T-helper 17 cell (primary cell): ENCODE measurements at regions not wholly inside any gene's neighbourhood (a gene's known extent, or its start where the extent isn't known, plus 50 kb on each side); places are given as distances from the start of the nearest gene placed in this dataset.

ENCODE experiments used
- ATAC-seq: fragments of 150-1000 bp; cut with Tn5 transposase; 2 replicates; pipeline ENCODE4 v1.10.0; 2021; ENCODE audit warnings: mild to moderate bottlenecking, moderate library complexity
- DNase-seq, 3 donors: peaks; one replicate each; pipeline versions ENCODE4 v3.0.0 to v3.0.0-alpha.2; 2020 to 2021
- H3K9me3 ChIP-seq: one replicate; pipeline ENCODE4 v1.7.0; 2013; ENCODE audit warnings: low read length, mild to moderate bottlenecking; ENCODE audit not compliant: control insufficient read depth, poor library complexity, severe bottlenecking
- H3K27ac Mint-ChIP-seq: one replicate; pipeline ENCODE4 v1.8.0; 2022; ENCODE audit warnings: mild to moderate bottlenecking, moderate library complexity, mixed read lengths
- H3K27me3 Mint-ChIP-seq: one replicate; pipeline ENCODE4 v1.8.0; 2022; ENCODE audit warnings: mixed read lengths
- H3K36me3 Mint-ChIP-seq: one replicate; pipeline ENCODE4 v1.8.0; 2022; ENCODE audit warnings: low read depth, mixed read lengths
- H3K4me1 Mint-ChIP-seq: one replicate; pipeline ENCODE4 v1.8.0; 2022; ENCODE audit warnings: mild to moderate bottlenecking, mixed read lengths
- H3K4me3 Mint-ChIP-seq: one replicate; pipeline ENCODE4 v1.8.0; 2022; ENCODE audit warnings: mild to moderate bottlenecking, moderate library complexity, mixed read lengths

DNA sequence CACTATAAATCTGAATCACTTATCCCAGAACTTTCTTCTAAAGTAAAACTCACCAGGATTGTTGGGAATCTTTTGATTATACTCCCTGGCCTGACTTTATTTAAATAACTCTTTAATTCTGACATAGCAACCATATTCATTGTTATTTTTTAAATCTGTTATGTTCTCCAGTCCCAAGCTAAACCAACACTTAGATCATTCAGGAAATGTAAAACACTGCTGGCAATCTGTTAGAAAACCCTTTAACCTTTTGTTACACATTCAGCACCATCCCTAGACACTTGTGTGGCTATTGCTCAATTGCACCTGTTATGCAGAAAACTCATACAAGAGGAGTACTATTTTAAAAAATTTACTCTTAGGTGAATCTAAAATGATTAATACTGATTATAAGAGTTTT, 101.8 kb upstream of the NHSL1 start:
- DNase-seq (no peak), ATAC-seq (no peak)
- Mint-ChIP-seq H3K4me1 (peaks cover 4% of the 10 kb centered on the region), H3K27ac (no peak overlapping the region), H3K36me3 (no peaks in the 10 kb centered on the region), H3K4me3 (no peak overlapping the region), H3K27me3 (peaks cover 35% of the 10 kb centered on the region)
- H3K9me3 ChIP-seq, result no peaks in the 10 kb centered on the region

DNA sequence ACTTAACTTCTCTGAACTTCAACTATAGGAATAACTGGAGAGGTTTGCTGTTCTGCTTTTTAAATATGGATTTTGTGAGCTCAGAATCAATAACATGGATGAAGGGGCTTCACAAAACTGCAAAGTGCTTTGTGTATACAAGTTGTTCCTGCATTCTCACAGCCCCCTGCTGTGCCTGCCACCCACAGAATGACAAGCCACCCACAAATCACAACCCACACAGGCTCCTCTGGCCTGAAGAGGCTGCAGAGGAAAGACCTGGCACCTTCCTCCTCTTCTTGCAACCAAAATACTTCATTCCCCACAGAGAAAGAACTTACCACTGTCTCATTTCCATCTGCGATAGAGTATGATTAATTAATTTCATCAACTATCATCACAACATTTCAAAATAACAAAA, 106.7 kb upstream of the NHSL1 start:
- Mint-ChIP-seq H3K4me1 (peaks cover 4% of the 10 kb centered on the region), H3K36me3 (no peaks in the 10 kb centered on the region), H3K27ac (peak overlapping the region; percentile 9), H3K27me3 (peaks cover 50% of the 10 kb centered on the region), H3K4me3 (no peak overlapping the region)
- ATAC-seq (no peak), DNase-seq (no peak)
- no peaks in the 10 kb centered on the region for H3K9me3 ChIP-seq

DNA sequence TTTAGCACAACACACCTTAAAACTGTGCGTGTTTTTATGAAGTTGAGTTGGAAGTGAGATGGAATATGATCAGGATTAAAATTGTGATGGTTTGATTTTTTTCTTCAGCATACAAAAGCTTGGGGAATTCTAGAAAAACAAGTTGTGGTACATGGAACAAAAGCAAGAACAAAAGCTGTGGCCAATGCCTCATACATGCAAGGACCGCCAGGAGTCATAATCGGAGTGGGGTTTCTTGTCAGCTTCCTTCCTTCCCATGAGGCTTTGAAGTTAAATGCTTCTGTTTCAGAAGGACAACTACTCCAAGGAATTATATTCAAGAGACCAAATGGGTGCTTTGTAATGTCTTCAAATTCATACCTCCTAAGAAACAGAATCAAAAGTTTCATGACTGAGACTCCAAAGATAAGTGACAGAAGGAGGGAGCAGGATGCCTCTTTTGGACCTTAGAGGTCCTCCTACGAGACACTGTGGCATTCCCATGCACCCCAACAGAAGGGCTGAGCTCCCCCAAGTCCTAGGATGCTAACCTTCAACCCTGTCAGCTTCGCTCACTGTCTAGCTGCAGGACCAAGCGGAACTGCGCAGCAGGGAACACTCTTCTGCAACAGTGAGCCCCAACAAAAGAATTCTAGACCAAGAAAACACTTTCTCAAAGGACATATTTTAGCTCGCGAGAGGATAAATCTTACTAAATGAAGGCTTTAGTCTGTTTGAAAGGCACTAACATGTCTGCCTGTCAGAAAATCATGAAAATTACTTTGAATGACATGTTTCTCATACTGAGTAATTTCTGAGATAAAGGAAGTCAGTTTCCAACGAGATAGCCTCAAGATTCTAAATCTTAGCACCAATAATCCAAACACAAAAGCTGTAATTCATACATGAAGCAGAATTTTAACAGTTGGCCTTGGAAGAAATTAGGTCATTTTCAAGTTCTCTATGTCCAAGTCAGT, 108.5 kb upstream of the NHSL1 start:
- Mint-ChIP-seq H3K27ac (no peak overlapping the region), H3K4me3 (no peak overlapping the region), H3K4me1 (peaks cover 4% of the 10 kb centered on the region), H3K27me3 (peaks cover 43% of the 10 kb centered on the region), H3K36me3 (no peaks in the 10 kb centered on the region)
- no peaks in the 10 kb centered on the region for H3K9me3 ChIP-seq
- DNase-seq (no peak), ATAC-seq (no peak)

DNA sequence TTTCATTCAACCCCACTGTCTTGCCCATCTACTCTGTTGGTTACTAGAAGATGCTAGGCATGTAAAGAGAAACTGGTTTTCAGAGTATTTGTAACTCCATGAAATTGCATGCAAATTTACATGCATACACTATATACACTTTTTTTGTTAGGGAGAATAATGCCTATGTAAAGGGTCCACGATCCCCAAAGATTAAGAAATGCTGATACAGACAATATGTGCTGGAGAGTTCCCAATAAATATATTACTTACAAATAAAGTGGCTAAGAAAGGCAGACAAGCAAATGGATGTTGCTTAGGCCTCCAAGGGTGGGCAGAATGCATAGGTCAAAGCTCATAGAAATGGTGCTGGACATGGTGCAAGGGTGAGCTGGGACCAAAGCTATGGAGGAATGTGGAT, 109.6 kb upstream of the NHSL1 start:
- no peaks in the 10 kb centered on the region for H3K9me3 ChIP-seq
- H3K27ac Mint-ChIP-seq, result no peak overlapping the region
- H3K4me3 Mint-ChIP-seq, result no peak overlapping the region
- ATAC-seq, result no peak
- peaks cover 35% of the 10 kb centered on the region for H3K27me3 Mint-ChIP-seq
- DNase-seq, result no peak
- no peaks in the 10 kb centered on the region for H3K36me3 Mint-ChIP-seq
- H3K4me1 Mint-ChIP-seq, result peaks cover 5% of the 10 kb centered on the region

- no peak for ATAC-seq
- Mint-ChIP-seq H3K27me3 (peaks cover 27% of the 10 kb centered on the region), H3K4me1 (peaks cover 8% of the 10 kb centered on the region), H3K4me3 (no peak overlapping the region), H3K36me3 (no peaks in the 10 kb centered on the region), H3K27ac (no peak overlapping the region)
- H3K9me3 ChIP-seq, result no peaks in the 10 kb centered on the region
- no peak for DNase-seq
These were observed 110.6 kb upstream of the NHSL1 start for GRCh38 chr6:138609801-138610430.

DNA sequence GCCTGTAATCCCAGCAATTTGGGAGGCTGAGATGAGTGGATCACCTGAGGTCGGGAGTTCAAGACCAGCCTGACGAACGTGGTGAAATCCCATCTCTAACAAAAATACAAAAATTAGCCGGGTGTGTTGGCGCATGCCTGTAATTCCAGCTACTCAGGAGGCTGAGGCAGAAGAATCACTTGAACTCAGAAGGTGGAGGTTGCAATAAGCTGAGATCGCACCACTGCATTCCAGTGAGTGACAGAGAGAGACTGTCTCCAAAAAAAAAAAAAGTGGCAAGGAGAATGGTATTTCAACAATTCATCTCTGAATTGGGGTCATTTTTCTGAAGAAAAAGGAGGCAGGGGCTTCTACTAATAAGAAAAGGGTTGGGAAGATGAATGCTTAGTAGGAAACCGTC, 111.5 kb upstream of the NHSL1 start:
- Mint-ChIP-seq H3K27ac (no peak overlapping the region), H3K36me3 (no peaks in the 10 kb centered on the region), H3K27me3 (peaks cover 22% of the 10 kb centered on the region), H3K4me3 (no peak overlapping the region), H3K4me1 (peaks cover 4% of the 10 kb centered on the region)
- no peaks in the 10 kb centered on the region for H3K9me3 ChIP-seq
- DNase-seq (no peak), ATAC-seq (no peak)

GRCh38 chr6:138614151-138614550, 114.9 kb upstream of the NHSL1 start:
- Mint-ChIP-seq H3K27me3 (peaks cover 28% of the 10 kb centered on the region), H3K4me3 (no peak overlapping the region), H3K36me3 (no peaks in the 10 kb centered on the region), H3K27ac (no peak overlapping the region), H3K4me1 (peaks cover 4% of the 10 kb centered on the region)
- ATAC-seq (no peak), DNase-seq (no peak)
- no peaks in the 10 kb centered on the region for H3K9me3 ChIP-seq

DNA sequence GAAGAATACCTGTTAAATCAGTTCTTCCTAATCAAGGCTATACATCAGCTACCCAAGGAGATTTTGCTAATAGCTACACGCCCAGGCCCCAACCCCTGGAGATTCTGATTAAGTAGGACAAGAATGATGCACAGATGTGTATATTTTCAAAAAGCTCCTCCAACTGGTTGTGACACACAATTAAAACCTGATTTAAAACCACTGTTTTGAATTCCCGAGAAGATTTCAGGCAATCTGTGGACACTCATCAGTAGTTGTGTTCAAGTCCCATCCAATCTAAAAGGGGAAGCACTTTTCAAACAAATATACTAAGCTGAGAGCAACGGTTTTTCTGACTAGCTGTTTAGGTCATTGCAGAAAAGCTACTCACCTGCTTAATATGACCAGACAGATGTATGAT, 118.9 kb upstream of the NHSL1 start:
- no peaks in the 10 kb centered on the region for H3K9me3 ChIP-seq
- no peak for ATAC-seq
- Mint-ChIP-seq H3K27ac (no peak overlapping the region), H3K4me1 (peaks cover 4% of the 10 kb centered on the region), H3K27me3 (peaks cover 27% of the 10 kb centered on the region), H3K4me3 (no peak overlapping the region), H3K36me3 (no peaks in the 10 kb centered on the region)
- no peak for DNase-seq

DNA sequence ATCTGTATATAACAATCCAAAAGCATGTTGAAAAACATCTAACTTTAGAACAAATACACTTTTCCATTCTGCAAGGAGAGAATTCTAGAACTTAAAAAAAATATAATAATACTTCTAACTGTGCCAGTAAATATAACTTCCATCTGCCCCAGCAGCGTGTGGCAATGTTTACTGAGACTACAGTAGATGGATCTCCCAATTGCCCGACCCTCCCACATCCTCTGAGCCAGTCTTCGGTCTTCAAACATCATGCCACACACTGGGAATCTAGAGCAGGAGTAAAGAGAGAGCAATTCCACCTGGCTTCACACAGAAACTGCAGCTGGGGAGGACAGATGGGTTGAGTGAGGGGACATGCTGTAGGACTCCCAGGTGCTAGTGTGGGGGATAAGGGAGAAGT, 121.3 kb upstream of the NHSL1 start:
- H3K27ac Mint-ChIP-seq, result no peak overlapping the region
- DNase-seq, result no peak
- no peak for ATAC-seq
- H3K4me1 Mint-ChIP-seq, result peaks cover 2% of the 10 kb centered on the region
- H3K36me3 Mint-ChIP-seq, result no peaks in the 10 kb centered on the region
- no peaks in the 10 kb centered on the region for H3K9me3 ChIP-seq
- peaks cover 22% of the 10 kb centered on the region for H3K27me3 Mint-ChIP-seq
- no peak overlapping the region for H3K4me3 Mint-ChIP-seq

DNA sequence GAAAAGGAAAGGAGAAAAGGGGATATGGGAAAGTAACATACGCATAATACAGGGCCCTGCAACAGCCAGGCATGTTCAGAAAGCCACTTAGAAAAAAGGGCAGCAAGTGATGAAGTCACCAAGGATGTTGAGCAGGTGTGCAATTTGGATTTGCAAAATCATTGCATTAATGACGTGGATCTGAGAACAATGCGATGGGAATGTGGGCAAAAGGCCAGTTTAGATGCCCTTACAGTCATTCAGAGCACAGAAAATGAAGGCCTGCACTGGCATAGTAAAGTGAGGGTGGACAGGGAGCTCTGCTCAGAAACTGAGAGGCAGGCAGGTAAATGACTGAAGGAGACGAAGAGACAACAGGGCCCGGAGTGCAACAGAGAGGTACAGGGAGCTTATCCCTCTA, 123.7 kb upstream of the NHSL1 start:
- ATAC-seq, result no peak
- H3K4me3 Mint-ChIP-seq, result no peak overlapping the region
- H3K4me1 Mint-ChIP-seq, result peaks cover 2% of the 10 kb centered on the region
- peaks cover 4% of the 10 kb centered on the region for H3K27me3 Mint-ChIP-seq
- H3K27ac Mint-ChIP-seq, result no peak overlapping the region
- DNase-seq, result no peak
- no peaks in the 10 kb centered on the region for H3K9me3 ChIP-seq
- H3K36me3 Mint-ChIP-seq, result no peaks in the 10 kb centered on the region

GRCh38 chr6:138631566-138631965, 132.3 kb upstream of the NHSL1 start:
- Mint-ChIP-seq H3K4me1 (no peaks in the 10 kb centered on the region), H3K27ac (no peak overlapping the region), H3K36me3 (no peaks in the 10 kb centered on the region), H3K4me3 (no peak overlapping the region), H3K27me3 (no peaks in the 10 kb centered on the region)
- H3K9me3 ChIP-seq, result no peaks in the 10 kb centered on the region
- no peak for DNase-seq
- ATAC-seq, result no peak

DNA sequence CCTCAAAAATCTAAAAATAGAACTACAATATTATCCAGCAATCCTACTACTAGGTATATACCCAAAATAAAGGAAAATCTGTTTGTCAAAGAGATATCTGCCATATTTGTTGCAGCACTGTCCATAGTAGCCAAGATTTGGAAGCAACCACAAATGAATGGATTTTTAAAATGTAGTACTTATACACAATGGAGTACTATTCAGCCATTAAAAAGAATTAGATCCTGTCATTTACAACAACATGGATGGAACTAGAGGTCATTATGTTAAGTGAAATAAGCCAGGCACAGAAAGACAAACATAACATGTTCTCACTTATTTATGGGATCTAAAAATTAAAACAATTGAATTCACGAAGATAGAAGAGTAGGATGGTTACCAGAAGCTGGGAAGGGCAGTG, 135.7 kb upstream of the CCDC28A start:
- DNase-seq (no peak), ATAC-seq (no peak)
- H3K4me1 Mint-ChIP-seq, result no peaks in the 10 kb centered on the region
- no peaks in the 10 kb centered on the region for H3K27me3 Mint-ChIP-seq
- H3K27ac Mint-ChIP-seq, result no peak overlapping the region
- no peaks in the 10 kb centered on the region for H3K36me3 Mint-ChIP-seq
- H3K4me3 Mint-ChIP-seq, result no peak overlapping the region
- H3K9me3 ChIP-seq, result no peaks in the 10 kb centered on the region

DNA sequence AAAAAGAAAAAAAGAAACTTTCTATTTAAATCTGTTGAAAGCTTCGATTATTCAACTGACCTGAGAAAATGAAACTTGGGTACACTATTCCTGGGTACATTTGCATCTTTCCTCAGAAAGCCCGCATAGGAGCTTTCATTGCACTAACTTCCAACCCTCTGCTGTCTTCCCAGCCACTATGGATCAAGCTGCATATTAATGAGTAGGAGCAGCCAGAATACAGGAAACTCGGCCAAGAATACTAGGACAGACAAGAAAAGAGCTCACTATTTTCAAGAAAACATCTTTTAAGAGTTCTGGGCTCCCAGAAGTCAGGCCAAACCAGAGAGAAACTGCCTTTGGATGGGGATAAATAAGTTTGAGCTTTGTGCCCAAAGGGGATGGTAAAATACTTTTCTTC, 135.0 kb upstream of the CCDC28A start:
- H3K4me3 Mint-ChIP-seq, result no peak overlapping the region
- DNase-seq (no peak), ATAC-seq (no peak)
- H3K36me3 Mint-ChIP-seq, result no peaks in the 10 kb centered on the region
- H3K27ac Mint-ChIP-seq, result no peak overlapping the region
- H3K9me3 ChIP-seq, result no peaks in the 10 kb centered on the region
- no peaks in the 10 kb centered on the region for H3K27me3 Mint-ChIP-seq
- no peaks in the 10 kb centered on the region for H3K4me1 Mint-ChIP-seq

GRCh38 chr6:138640028-138640427, 133.5 kb upstream of the CCDC28A start:
- H3K9me3 ChIP-seq, result no peaks in the 10 kb centered on the region
- Mint-ChIP-seq H3K27ac (no peak overlapping the region), H3K4me1 (no peaks in the 10 kb centered on the region), H3K4me3 (no peak overlapping the region), H3K27me3 (no peaks in the 10 kb centered on the region), H3K36me3 (no peaks in the 10 kb centered on the region)
- DNase-seq, result no peak
- no peak for ATAC-seq
